MCF 10A (cell line): ENCODE measurements at regions not wholly inside any gene's neighbourhood (a gene's known extent, or its start where the extent isn't known, plus 50 kb on each side); places are given as distances from the start of the nearest gene placed in this dataset.

Experiments used
- BruUV-seq: library from RNA; stranded (reverse); fragments of 400-500 nt; replicated peaks from 2 replicates; lab custom pipeline; 2021; lab: Mats Ljungman, UMichigan
- CTCF ChIA-PET: fragments of 300-600 bp; sonication (Branson Sonifier 250); formaldehyde crosslinking; extraction: SDS; loops from one replicate; lab custom pipeline; 2021; ENCODE audit warnings: antibody characterized with exemption, inconsistent platforms; lab: Yijun Ruan, JAX
- POLR2A ChIA-PET: fragments of 300-600, 350-650 bp; sonication (Branson Sonifier 250); formaldehyde crosslinking; extraction: SDS; loops from one replicate; lab custom pipeline; 2020; ENCODE audit warnings: antibody characterized with exemption, inconsistent platforms; lab: Yijun Ruan, JAX
- DNase-seq: peaks from one replicate; pipeline ENCODE4 v3.0.0-alpha.2; 2018; ENCODE audit not compliant: unreplicated experiment
- H3K27ac Mint-ChIP-seq: one replicate; pipeline ENCODE4 v1.8.0; 2022; ENCODE audit warnings: mild to moderate bottlenecking, low read depth, mixed read lengths; ENCODE audit not compliant: unreplicated experiment
- H3K27me3 Mint-ChIP-seq: one replicate; pipeline ENCODE4 v1.8.0; 2022; ENCODE audit warnings: mixed read lengths; ENCODE audit not compliant: insufficient read depth, unreplicated experiment
- H3K36me3 Mint-ChIP-seq: one replicate; pipeline ENCODE4 v1.8.0; 2022; ENCODE audit warnings: mild to moderate bottlenecking, moderate library complexity, mixed read lengths; ENCODE audit not compliant: insufficient read depth, unreplicated experiment
- H3K4me1 Mint-ChIP-seq: one replicate; pipeline ENCODE4 v1.8.0; 2022; ENCODE audit warnings: mixed read lengths; ENCODE audit not compliant: insufficient read depth, unreplicated experiment
- H3K4me3 Mint-ChIP-seq: one replicate; pipeline ENCODE4 v1.8.0; 2022; ENCODE audit warnings: mild to moderate bottlenecking, moderate library complexity, mixed read lengths; ENCODE audit not compliant: unreplicated experiment
- H3K9me3 Mint-ChIP-seq: one replicate; pipeline ENCODE4 v1.8.0; 2022; ENCODE audit warnings: mixed read lengths; ENCODE audit not compliant: unreplicated experiment
- intact Hi-C: fragments of 100-400 bp; cut with micrococcal nuclease; formaldehyde crosslinking; loops from 2 replicates; pipeline ENCODE4 v1.14.1; 2022
- TF ChIP-seq, protein P1 (sequence below): fragments of 200-600 bp; IDR thresholded peaks from one replicate; pipeline ENCODE4 v1.8.0; 2022; ENCODE audit warnings: antibody characterized with exemption, mild to moderate bottlenecking; ENCODE audit not compliant: unreplicated experiment

DNA sequence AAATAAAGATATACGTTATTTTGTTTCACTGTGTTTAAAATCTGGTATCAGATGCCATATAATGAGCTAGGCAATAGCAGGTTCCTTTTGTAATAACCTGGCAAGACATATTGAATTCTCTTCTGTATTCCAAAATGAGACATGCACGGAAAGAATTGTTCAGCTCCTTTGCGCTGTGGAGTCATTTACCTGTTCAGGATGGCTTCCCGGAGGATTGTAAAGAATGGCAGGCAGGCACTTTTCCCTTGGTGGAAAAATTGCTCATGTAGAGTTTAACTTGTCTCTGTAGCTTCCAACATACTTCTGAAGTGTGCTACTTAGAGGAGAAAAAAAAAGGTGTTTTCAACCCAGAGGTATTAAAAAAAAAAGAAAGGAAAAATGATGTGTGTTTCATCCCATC, 805.2 kb downstream of the GALC start:
- Mint-ChIP-seq H3K36me3 (no peaks in the 10 kb centered on the region), H3K9me3 (no peaks in the 10 kb centered on the region), H3K27ac (no peak overlapping the region), H3K4me3 (no peak overlapping the region), H3K27me3 (no peaks in the 10 kb centered on the region), H3K4me1 (no peaks in the 10 kb centered on the region)
- ChIA-PET POLR2A (no interaction called here), CTCF (interaction anchor here (0.6 kb wide), 2 partner anchors 13 to 1789 kb away, joined by 3 to 4 read pairs; no protein-coding TSS in a partner anchor)
- no TSS peak for BruUV-seq
- intact Hi-C loops, result no loop called here
- DNase-seq, result no peak
- TF ChIP-seq, protein P1, sequence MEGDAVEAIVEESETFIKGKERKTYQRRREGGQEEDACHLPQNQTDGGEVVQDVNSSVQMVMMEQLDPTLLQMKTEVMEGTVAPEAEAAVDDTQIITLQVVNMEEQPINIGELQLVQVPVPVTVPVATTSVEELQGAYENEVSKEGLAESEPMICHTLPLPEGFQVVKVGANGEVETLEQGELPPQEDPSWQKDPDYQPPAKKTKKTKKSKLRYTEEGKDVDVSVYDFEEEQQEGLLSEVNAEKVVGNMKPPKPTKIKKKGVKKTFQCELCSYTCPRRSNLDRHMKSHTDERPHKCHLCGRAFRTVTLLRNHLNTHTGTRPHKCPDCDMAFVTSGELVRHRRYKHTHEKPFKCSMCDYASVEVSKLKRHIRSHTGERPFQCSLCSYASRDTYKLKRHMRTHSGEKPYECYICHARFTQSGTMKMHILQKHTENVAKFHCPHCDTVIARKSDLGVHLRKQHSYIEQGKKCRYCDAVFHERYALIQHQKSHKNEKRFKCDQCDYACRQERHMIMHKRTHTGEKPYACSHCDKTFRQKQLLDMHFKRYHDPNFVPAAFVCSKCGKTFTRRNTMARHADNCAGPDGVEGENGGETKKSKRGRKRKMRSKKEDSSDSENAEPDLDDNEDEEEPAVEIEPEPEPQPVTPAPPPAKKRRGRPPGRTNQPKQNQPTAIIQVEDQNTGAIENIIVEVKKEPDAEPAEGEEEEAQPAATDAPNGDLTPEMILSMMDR, result no peak

DNA sequence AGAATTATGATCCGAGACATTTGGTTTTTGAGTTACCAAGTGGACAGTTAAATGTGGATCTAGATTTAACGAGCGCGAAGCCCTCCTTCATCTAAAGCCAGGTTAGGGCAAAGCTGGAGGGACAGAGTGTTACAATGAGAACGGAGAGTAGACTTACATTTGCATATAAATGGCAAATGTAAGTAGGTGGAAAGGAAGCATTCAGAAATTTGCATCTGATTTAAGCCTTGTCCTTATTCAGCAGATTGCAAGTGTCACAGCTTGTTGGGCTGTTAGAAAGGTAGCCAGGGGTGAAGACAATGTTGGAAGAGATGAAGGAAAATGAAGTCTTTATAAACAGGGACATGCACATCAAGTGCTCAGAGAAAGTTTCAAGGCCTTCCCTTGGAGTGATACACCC, 806.2 kb downstream of the GALC start:
- BruUV-seq, result no TSS peak
- POLR2A ChIA-PET, result no interaction called here
- no peak for DNase-seq
- no peak overlapping the region for H3K27ac Mint-ChIP-seq
- intact Hi-C loops, result no loop called here
- TF ChIP-seq, protein P1, result no peak
- no peaks in the 10 kb centered on the region for H3K9me3 Mint-ChIP-seq
- H3K36me3 Mint-ChIP-seq, result no peaks in the 10 kb centered on the region
- CTCF ChIA-PET, result no interaction called here
- no peaks in the 10 kb centered on the region for H3K27me3 Mint-ChIP-seq
- H3K4me3 Mint-ChIP-seq, result no peak overlapping the region
- no peaks in the 10 kb centered on the region for H3K4me1 Mint-ChIP-seq

DNA sequence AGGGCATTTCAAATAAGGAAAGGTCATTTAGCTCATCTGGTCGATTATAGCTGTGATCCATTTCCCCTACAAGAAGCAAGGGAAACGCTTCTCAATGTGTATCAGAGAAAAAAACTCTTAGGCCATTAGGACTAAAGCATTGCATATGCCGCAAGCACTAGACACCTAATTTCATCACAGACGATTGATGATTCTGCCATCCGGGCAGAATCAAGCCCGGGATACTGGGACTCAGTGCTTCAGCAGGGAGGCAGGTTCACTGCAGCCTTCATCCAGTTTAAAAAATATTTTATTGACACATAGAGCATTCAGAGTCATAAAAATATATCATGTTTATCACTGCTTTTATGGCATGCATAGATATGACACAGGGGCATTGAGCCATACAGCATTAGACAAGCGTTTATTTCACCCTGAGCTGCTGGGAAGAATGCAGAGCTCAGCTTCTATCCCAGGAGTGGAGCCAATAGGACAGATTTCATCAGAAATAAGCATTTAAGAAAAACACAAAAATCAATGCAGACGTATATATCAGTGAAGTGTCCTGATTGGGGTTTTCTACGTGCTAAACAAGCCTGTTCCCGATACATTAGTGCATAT, 806.9 kb downstream of the GALC start:
- Mint-ChIP-seq H3K27ac (no peak overlapping the region), H3K4me1 (no peaks in the 10 kb centered on the region), H3K36me3 (no peaks in the 10 kb centered on the region), H3K9me3 (no peaks in the 10 kb centered on the region), H3K27me3 (no peaks in the 10 kb centered on the region), H3K4me3 (no peak overlapping the region)
- DNase-seq, result no peak
- ChIA-PET CTCF (no interaction called here), POLR2A (interaction anchor here (0.7 to 1.3 kb wide), 2 partner anchors 12 to 339 kb away, joined by 3 to 4 read pairs; no protein-coding TSS in a partner anchor)
- intact Hi-C loops, result no loop called here
- TF ChIP-seq, protein P1, result no peak
- no TSS peak for BruUV-seq

DNA sequence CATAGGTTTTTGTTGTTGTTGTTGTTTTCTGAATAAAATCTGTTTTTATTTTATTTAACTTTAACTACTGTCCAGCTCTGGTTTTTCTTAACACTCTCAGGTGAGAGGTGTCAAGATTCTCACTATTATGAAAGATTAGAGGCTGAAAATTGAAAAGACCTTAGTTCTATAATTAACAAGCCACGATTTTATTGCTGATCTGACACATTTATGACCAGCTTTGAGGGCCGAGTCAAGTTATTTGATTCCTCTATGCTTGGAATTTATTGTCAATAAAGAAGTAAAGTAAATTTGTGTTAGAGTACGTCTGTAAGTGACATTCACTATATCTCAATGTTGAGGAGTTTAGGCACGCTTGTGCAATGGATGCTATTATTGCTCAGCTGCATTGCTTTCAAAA, 808.8 kb downstream of the GALC start:
- TF ChIP-seq, protein P1, result no peak
- no peaks in the 10 kb centered on the region for H3K9me3 Mint-ChIP-seq
- POLR2A ChIA-PET, result no interaction called here
- intact Hi-C loops, result no loop called here
- no peaks in the 10 kb centered on the region for H3K36me3 Mint-ChIP-seq
- no peaks in the 10 kb centered on the region for H3K27me3 Mint-ChIP-seq
- H3K4me3 Mint-ChIP-seq, result no peak overlapping the region
- H3K27ac Mint-ChIP-seq, result no peak overlapping the region
- BruUV-seq, result no TSS peak
- no peaks in the 10 kb centered on the region for H3K4me1 Mint-ChIP-seq
- no peak for DNase-seq
- CTCF ChIA-PET, result interaction anchor here (0.8 kb wide), 1 partner anchor 153 kb away, joined by 3 read pairs; no protein-coding TSS in a partner anchor
